A549 (cell line): ENCODE measurements at regions not wholly inside any gene's neighbourhood (a gene's known extent, or its start where the extent isn't known, plus 50 kb on each side); places are given as distances from the start of the nearest gene placed in this dataset.

ENCODE experiments used
- ATAC-seq, 2 experiments: fragments of 200-7000 bp in 1 of 2; fragments of >200 bp in 1 of 2; cut with Nextera tagmentation in 1 of 2; cut with Tn5 transposase in 1 of 2; 3 replicates each; pipeline versions ENCODE4 v1.8.0 to v1.9.1; 2018 to 2020; ENCODE audit warnings: mild to moderate bottlenecking in 1 of 2, moderate library complexity in 1 of 2
- CTCF ChIA-PET: fragments of 300-600 bp; sonication (Branson Sonifier 250); formaldehyde crosslinking; extraction: SDS; loops from one replicate; lab custom pipeline; 2021; ENCODE audit warnings: antibody characterized with exemption, inconsistent platforms; lab: Yijun Ruan, JAX
- POLR2A ChIA-PET: fragments of 350-600 bp; formaldehyde crosslinking; extraction: SDS; loops from one replicate; lab custom pipeline; 2021; ENCODE audit warnings: antibody characterized with exemption, inconsistent platforms; lab: Yijun Ruan, JAX
- DNase-seq, 2 experiments: peaks; one replicate each; pipeline versions ENCODE4 v3.0.0 to v3.0.0-alpha.2; 2011 to 2016; ENCODE audit warnings: low read depth in 1 of 2, low spot score in 1 of 2
- FAIRE-seq: peaks from 2 replicates; lab custom pipeline; 2011; peaks lifted over from hg19 to GRCh38; lab: Jason Lieb, UNC
- H3K27ac ChIP-seq, 2 experiments: fragments of >200 bp; sonication (Bioruptor Twin); formaldehyde crosslinking; 3 replicates each; pipeline ENCODE4 v1.5.1; 2016 to 2017
- H3K4me1 ChIP-seq: fragments of >200 bp; sonication (Bioruptor Twin); formaldehyde crosslinking; 3 replicates; pipeline ENCODE4 v1.6.1; 2016
- H3K4me2 ChIP-seq: fragments of >200 bp; sonication (Bioruptor Twin); formaldehyde crosslinking; 3 replicates; pipeline ENCODE4 v1.6.1; 2016
- H3K4me3 ChIP-seq: fragments of >200 bp; sonication (Bioruptor Twin); formaldehyde crosslinking; 3 replicates; pipeline ENCODE4 v1.5.1; 2016
- H3K9me3 ChIP-seq: fragments of >200 bp; sonication (Bioruptor Twin); formaldehyde crosslinking; 3 replicates; pipeline ENCODE4 v1.6.1; 2016
- BHLHE40 ChIP-seq: IDR thresholded peaks from 2 replicates; pipeline ENCODE4 v1.6.1; 2012; ENCODE audit warnings: low read depth, low read length, inconsistent platforms
- CTCF ChIP-seq: fragments of >200 bp; sonication (Bioruptor Twin); formaldehyde crosslinking; IDR thresholded peaks from 3 replicates; pipeline ENCODE4 v1.5.1; 2016
- FOSL2 ChIP-seq, 2 experiments: fragments of 450-650 bp in 1 of 2; fragments of >200 bp in 1 of 2; sonication (Bioruptor Twin) in 1 of 2; formaldehyde crosslinking; IDR thresholded peaks; 2 replicates each; pipeline versions ENCODE4 v1.5.0 to v1.6.1; 2016 to 2020; ENCODE audit warnings: mild to moderate bottlenecking in 1 of 2, moderate library complexity in 1 of 2
- FOXS1 ChIP-seq: fragments of 250-450 bp; sonication (Bioruptor Pico); IDR thresholded peaks from 2 replicates; pipeline ENCODE4 v1.5.0; 2020; ENCODE audit warnings: mild to moderate bottlenecking, moderate library complexity
- HEYL ChIP-seq: fragments of 250-450 bp; sonication (Bioruptor Pico); IDR thresholded peaks from 2 replicates; pipeline ENCODE4 v1.8.0; 2021; ENCODE audit warnings: mild to moderate bottlenecking, moderate library complexity
- HOXB13 ChIP-seq: fragments of 250-450 bp; sonication (Bioruptor Pico); IDR thresholded peaks from 2 replicates; pipeline ENCODE4 v1.5.0; 2020; ENCODE audit warnings: low read depth, mild to moderate bottlenecking, moderate library complexity
- JUN ChIP-seq, 2 experiments: fragments of >200 bp; sonication (Bioruptor Twin); formaldehyde crosslinking; IDR thresholded peaks; 2 replicates in 1 of 2; 3 replicates in 1 of 2; pipeline ENCODE4 v1.6.1; 2016 to 2017
- JUNB ChIP-seq: fragments of >200 bp; sonication (Bioruptor Twin); formaldehyde crosslinking; IDR thresholded peaks from 2 replicates; pipeline ENCODE4 v1.6.1; 2016
- KDM5A ChIP-seq: fragments of 200-600 bp; sonication (generic); IDR thresholded peaks from 2 replicates; pipeline ENCODE4 v1.6.1; 2016; ENCODE audit warnings: antibody characterized with exemption, mild to moderate bottlenecking
- MAFK ChIP-seq: fragments of 450-650 bp; IDR thresholded peaks from 2 replicates; pipeline ENCODE4 v1.6.1; 2014; ENCODE audit not compliant: partially characterized antibody
- NR3C1 ChIP-seq: fragments of >200 bp; sonication (Bioruptor Twin); formaldehyde crosslinking; IDR thresholded peaks from 3 replicates; pipeline ENCODE4 v1.6.1; 2017
- RFX5 ChIP-seq: fragments of 450-650 bp; IDR thresholded peaks from 2 replicates; pipeline ENCODE4 v1.7.1; 2014; ENCODE audit warnings: antibody characterized with exemption, mild to moderate bottlenecking, moderate library complexity
- SREBF2 ChIP-seq: fragments of 450-650 bp; IDR thresholded peaks from 2 replicates; pipeline ENCODE4 v1.6.1; 2014; ENCODE audit warnings: mild to moderate bottlenecking, moderate library complexity
- ZC3H11A ChIP-seq: fragments of 450-650 bp; IDR thresholded peaks from 2 replicates; pipeline ENCODE4 v1.6.1; 2014; ENCODE audit warnings: antibody characterized with exemption, mild to moderate bottlenecking
- ZFP36 ChIP-seq: fragments of 450-650 bp; IDR thresholded peaks from 2 replicates; pipeline ENCODE4 v1.6.1; 2014; ENCODE audit warnings: borderline replicate concordance; ENCODE audit not compliant: partially characterized antibody
- WGBS: methylation state at CpG from one replicate; pipeline ENCODE4 v1.1.6; 2017; ENCODE audit errors: missing lambda C conversion rate; 5-methylcytosine and 5-hydroxymethylcytosine counted together
- TF ChIP-seq, protein P1 (sequence below): IDR thresholded peaks from 2 replicates; pipeline ENCODE4 v1.6.1; 2012; ENCODE audit warnings: low read depth, borderline replicate concordance
- TF ChIP-seq, protein P2 (sequence below): fragments of >200 bp; sonication (Bioruptor Twin); formaldehyde crosslinking; IDR thresholded peaks from 3 replicates; pipeline ENCODE4 v1.6.1; 2016
- TF ChIP-seq, protein P3 (sequence below): fragments of 250-450 bp; sonication (Bioruptor Pico); IDR thresholded peaks from 2 replicates; pipeline ENCODE4 v1.5.0; 2021; ENCODE audit warnings: mild to moderate bottlenecking, moderate library complexity, borderline replicate concordance

- no peak overlapping the region for H3K27ac ChIP-seq
- H3K4me1 ChIP-seq: peaks cover 41% of the 10 kb centered on the region; the same call in 2 of the 3 replicates
- H3K4me3 ChIP-seq: no peak overlapping the region
- DNase-seq (no peak), ATAC-seq (no peak), FAIRE-seq (no peak)
- CTCF ChIA-PET: interaction anchor here (1.0 to 1.4 kb wide), 2 partner anchors 10 to 179 kb away, joined by 3 to 6 read pairs; no protein-coding TSS in a partner anchor
- 79% methylated on average over 1 of the region's 1 CpG for WGBS
- no peak overlapping the region for H3K4me2 ChIP-seq
- TF ChIP-seq FOXS1 (CRISPR knock-in tag): no peak
- TF ChIP-seq BHLHE40: no peak
- TF ChIP-seq, protein P1, sequence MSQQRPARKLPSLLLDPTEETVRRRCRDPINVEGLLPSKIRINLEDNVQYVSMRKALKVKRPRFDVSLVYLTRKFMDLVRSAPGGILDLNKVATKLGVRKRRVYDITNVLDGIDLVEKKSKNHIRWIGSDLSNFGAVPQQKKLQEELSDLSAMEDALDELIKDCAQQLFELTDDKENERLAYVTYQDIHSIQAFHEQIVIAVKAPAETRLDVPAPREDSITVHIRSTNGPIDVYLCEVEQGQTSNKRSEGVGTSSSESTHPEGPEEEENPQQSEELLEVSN: no peak
- TF ChIP-seq MAFK: no peak
- no peak for TF ChIP-seq KDM5A
- no peak for TF ChIP-seq JUNB
- H3K9me3 ChIP-seq: no peaks in the 10 kb centered on the region
- POLR2A ChIA-PET: no interaction called here
These were observed 110.7 kb downstream of the ETS2 start for GRCh38 chr21:38916214-38916964.

- H3K27ac ChIP-seq: no peak overlapping the region
- ChIA-PET CTCF (interaction anchor here (0.6 to 1.4 kb wide), 3 partner anchors 11 to 399 kb away, joined by 3 to 6 read pairs (median 3); no protein-coding TSS in a partner anchor), POLR2A (no interaction called here)
- 89% methylated on average over 4 of the region's 4 CpGs for WGBS
- TF ChIP-seq KDM5A (no peak), CTCF (no peak), SREBF2 (no peak), BHLHE40 (no peak), HOXB13 (no peak), NR3C1 (no peak), JUN (IDR thresholded peaks at IDR 0.05) (no peak), ZC3H11A (no peak), HEYL (CRISPR knock-in tag) (no peak), RFX5 (no peak), JUNB (no peak), FOSL2 (IDR thresholded peaks at IDR 0.05) (no peak), FOSL2 (CRISPR knock-in tag; IDR thresholded peaks at IDR 0.05) (no peak), ZFP36 (no peak)
- TF ChIP-seq, protein P1: no peak
- TF ChIP-seq, protein P2, sequence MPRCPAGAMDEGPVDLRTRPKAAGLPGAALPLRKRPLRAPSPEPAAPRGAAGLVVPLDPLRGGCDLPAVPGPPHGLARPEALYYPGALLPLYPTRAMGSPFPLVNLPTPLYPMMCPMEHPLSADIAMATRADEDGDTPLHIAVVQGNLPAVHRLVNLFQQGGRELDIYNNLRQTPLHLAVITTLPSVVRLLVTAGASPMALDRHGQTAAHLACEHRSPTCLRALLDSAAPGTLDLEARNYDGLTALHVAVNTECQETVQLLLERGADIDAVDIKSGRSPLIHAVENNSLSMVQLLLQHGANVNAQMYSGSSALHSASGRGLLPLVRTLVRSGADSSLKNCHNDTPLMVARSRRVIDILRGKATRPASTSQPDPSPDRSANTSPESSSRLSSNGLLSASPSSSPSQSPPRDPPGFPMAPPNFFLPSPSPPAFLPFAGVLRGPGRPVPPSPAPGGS: no peak
- TF ChIP-seq, protein P3, sequence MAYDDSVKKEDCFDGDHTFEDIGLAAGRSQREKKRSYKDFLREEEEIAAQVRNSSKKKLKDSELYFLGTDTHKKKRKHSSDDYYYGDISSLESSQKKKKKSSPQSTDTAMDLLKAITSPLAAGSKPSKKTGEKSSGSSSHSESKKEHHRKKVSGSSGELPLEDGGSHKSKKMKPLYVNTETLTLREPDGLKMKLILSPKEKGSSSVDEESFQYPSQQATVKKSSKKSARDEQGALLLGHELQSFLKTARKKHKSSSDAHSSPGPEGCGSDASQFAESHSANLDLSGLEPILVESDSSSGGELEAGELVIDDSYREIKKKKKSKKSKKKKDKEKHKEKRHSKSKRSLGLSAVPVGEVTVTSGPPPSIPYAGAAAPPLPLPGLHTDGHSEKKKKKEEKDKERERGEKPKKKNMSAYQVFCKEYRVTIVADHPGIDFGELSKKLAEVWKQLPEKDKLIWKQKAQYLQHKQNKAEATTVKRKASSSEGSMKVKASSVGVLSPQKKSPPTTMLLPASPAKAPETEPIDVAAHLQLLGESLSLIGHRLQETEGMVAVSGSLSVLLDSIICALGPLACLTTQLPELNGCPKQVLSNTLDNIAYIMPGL (CRISPR knock-in tag): no peak
- no peak overlapping the region for H3K4me2 ChIP-seq
- FAIRE-seq (no peak), DNase-seq (no peak), ATAC-seq (no peak)
- no peaks in the 10 kb centered on the region for H3K9me3 ChIP-seq
- H3K4me1 ChIP-seq: peaks cover 42% of the 10 kb centered on the region
- no peak overlapping the region for H3K4me3 ChIP-seq
These were observed 109.8 kb downstream of the ETS2 start for GRCh38 chr21:38915546-38915945.
